NCI-H2227 (cell line): ENCODE measurements at regions not wholly inside any gene's neighbourhood (a gene's known extent, or its start where the extent isn't known, plus 50 kb on each side); places are given as distances from the start of the nearest gene placed in this dataset.
"Not testable (repeated sequence)": the region's sequence is repeated elsewhere in the genome, so short reads cannot be mapped to it uniquely, and the experiment has no call there.

Experiments
- DNase-seq: peaks from one replicate; lab custom pipeline; 2025; ENCODE audit not compliant: unreplicated experiment; lab: John Stamatoyannopoulos, UW

- no peak for DNase-seq
Observed at GRCh38 chr18:51248685-51249084, 51.2 kb upstream of the MEX3C start.

- no peak for DNase-seq
Observed at GRCh38 chr18:51250006-51250405, 52.5 kb upstream of the MEX3C start.

DNA sequence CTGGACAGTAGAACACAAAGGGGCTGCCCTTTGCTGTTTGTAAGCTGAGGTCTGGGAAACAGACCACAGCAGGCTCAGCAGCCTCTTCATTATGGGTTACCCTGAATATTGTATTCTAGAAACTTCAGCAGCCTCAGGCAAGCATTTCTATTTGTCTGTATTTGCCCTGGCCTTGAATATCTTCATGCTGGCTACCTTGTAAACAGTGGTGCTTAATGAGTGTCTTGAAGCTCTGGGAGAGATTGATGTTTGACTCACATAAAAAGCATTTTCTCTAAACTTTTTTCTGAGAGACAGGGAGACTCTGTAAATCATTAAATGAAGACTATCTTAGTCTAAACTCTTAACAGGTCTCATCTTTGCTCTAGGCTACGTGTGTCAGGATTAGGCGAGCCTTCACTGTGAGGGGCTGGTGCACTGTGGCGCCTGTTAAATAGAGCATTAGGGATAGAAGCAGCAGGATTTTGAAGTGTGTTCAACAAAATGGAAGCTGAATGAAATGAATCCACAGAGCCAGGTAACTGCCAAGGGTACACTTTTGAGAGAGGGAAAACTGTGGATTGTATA is 53.1 kb upstream of the MEX3C start:
- DNase-seq, result no peak

GRCh38 chr18:51251625-51252024 is 54.1 kb upstream of the MEX3C start:
- no peak for DNase-seq

GRCh38 chr18:51253476-51253875 is 56.0 kb upstream of the MEX3C start:
- no peak for DNase-seq

DNA sequence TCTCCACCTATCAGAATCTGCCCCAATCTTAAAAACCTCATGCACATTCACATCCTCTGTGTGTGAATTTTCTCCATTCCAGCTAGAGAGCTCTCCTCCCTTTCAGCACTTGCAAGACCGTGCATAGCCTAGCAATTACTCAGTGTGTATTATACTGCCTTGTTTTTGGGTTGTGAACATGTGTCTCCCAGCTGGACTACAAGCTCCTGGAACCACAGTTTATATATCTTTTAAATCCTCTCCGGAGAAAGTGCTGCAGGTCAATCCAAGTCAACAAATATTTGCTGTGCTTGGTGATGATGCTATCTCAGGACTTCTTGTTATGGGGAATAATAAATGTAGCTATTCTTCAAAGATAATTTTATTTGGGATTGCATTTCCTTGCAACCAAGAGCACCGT is 58.2 kb upstream of the MEX3C start:
- no peak for DNase-seq

GRCh38 chr18:51257150-51257549 is 59.7 kb upstream of the MEX3C start:
- no peak for DNase-seq

GRCh38 chr18:51260118-51260517 is 62.6 kb upstream of the MEX3C start:
- no peak for DNase-seq

- DNase-seq, result not testable (repeated sequence)
Observed at GRCh38 chr18:51266077-51266476, 68.6 kb upstream of the MEX3C start.

GRCh38 chr18:51266773-51267172 is 69.3 kb upstream of the MEX3C start:
- no peak for DNase-seq

DNA sequence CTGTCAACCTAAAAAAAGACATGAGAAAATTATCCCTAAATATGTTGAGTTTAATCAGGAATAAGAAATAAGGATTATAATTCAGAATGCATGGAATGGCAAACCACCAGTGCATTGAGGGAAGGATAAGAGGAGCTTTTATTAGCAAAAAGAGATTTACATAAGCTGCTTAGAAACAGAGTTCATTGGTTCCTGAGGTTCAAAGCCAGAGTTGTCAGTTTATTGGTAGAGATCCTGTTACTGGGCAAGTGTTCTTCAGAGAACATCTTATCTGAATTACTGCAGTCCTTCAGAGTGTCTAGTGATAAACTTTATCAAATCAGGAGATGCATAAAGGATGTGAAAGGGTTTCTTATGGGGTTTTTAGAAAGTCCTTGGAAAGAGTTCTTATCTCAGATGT is 76.0 kb upstream of the MEX3C start:
- no peak for DNase-seq

- DNase-seq, result no peak
Observed at GRCh38 chr18:51275712-51276476, 78.4 kb upstream of the MEX3C start.

- peak; percentile 77 for DNase-seq
Observed at GRCh38 chr18:51278045-51278649, 80.7 kb upstream of the MEX3C start.

DNA sequence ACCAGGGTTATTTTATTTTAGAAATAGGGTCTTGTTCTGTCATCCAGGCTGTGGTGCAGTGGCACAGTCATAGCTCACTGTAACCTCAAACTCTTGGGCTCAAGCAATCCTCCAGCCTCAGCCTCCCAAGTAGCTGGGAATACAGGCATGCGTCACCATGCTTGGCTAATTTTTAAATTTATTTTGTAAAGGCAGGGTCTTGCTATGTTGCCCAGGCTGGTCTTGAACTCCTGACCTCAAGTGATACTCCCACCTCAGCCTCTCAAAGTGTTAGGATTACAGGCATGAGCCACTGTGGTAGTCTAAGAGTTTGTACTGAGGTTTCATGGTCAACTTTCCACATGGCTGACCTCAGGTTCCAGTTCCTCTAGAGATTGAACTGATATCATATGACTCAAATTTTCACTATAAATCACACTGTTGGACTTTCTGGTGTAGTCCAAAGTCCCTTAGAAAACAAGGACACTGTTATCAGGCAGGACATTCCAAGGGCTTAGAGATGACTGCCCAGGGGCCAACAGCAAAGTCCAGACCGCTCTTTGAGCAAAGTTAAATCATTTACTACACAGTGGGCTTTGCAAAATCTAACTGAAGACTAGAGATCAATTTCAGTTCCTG is 82.0 kb upstream of the MEX3C start:
- no peak for DNase-seq

GRCh38 chr18:51287818-51288508 is 90.5 kb upstream of the MEX3C start:
- DNase-seq, result no peak

GRCh38 chr18:51288582-51288981 is 91.1 kb upstream of the MEX3C start:
- no peak for DNase-seq

DNA sequence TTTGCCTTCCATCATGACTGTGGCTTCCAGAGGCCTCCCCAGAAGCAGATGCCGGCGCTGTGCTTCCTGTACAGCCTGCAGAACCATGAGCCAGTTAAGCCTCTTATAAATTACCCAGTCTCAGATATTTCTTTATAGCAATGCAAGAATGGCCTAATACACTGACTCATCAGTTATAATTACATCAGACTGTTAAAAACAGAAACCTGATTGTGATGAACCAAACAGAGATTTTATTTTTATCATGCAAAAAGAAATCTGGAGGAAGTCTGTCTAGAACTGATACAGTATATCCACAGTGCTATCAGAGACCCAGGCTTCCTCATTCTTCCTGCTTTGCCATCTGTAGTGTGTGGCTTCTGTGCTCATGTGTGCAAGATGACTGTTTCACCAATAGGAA is 93.4 kb upstream of the MEX3C start:
- DNase-seq, result no peak

- DNase-seq, result no peak
Observed at GRCh38 chr18:51300912-51301311, 103.4 kb upstream of the MEX3C start.

GRCh38 chr18:51301376-51301775 is 103.9 kb upstream of the MEX3C start:
- DNase-seq, result no peak

DNA sequence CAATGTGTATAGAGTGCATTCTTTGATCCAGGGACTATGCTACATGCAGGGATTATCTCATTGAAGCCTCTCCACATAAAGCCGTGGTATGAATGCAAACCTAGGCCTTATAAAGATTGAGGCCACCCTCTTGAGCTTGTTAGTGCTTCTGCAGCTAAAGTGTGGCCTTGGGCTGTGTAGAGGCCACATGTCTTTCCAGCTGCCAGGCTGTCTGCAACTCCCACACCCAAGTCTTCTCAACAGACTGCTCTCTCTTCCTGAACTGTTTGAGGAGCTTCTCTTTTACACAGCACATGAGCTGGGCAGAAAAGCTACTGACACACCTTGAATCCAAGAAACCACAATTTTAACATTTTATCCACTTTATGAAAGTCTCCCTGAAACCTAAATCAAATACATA is 119.2 kb upstream of the MEX3C start:
- no peak for DNase-seq

- no peak for DNase-seq
Observed at GRCh38 chr18:51321696-51322095, 124.2 kb upstream of the MEX3C start.

DNA sequence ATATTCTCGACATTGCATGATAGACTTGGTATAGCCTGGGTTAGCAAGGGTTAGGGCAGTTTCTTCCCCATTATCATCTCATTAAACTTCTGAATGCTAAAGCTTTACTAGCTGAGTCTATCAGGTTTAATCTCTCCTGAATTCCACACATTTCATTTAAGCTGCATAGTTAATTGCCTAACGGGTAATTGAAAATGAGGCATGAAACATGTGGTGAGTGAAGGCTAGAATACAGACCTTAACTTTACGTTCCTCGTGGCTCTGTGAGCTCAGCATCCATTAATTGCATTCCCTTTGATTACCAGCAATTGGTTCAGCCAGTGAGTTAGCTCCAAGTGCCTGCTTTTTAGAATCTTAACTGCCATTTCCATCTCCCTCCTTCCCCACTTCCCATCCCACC is 126.5 kb upstream of the MEX3C start:
- DNase-seq, result no peak
